HG03103 (cell line): ENCODE measurements at regions not wholly inside any gene's neighbourhood (a gene's known extent, or its start where the extent isn't known, plus 50 kb on each side); places are given as distances from the start of the nearest gene placed in this dataset.
A peak's percentile ranks its signal among the peaks of the same experiment; 100 is the strongest.
"Not testable (repeated sequence)": the region's sequence is repeated elsewhere in the genome, so short reads cannot be mapped to it uniquely, and the experiment has no call there.

Experiments used
- ATAC-seq: cut with Tn5 transposase; IDR thresholded peaks from one replicate; pipeline ENCODE4 v1.9.1; 2021; ENCODE audit warnings: low read depth; ENCODE audit not compliant: unreplicated experiment

- ATAC-seq, result no peak
These were observed 528.9 kb downstream of the TMEM121 start for GRCh38 chr14:106055289-106055688.

GRCh38 chr14:106058342-106058741 lies 532.0 kb downstream of the TMEM121 start:
- ATAC-seq, result no peak

- no peak for ATAC-seq
These were observed 534.0 kb downstream of the TMEM121 start for GRCh38 chr14:106060276-106060975.

- ATAC-seq, result peak; percentile 70
These were observed 535.6 kb downstream of the TMEM121 start for GRCh38 chr14:106061877-106062500.

- no peak for ATAC-seq
These were observed 536.3 kb downstream of the TMEM121 start for GRCh38 chr14:106062502-106063272.

GRCh38 chr14:106067935-106068334 lies 541.6 kb downstream of the TMEM121 start:
- ATAC-seq, result no peak

- ATAC-seq, result no peak
These were observed 543.6 kb downstream of the TMEM121 start for GRCh38 chr14:106069804-106070625.

GRCh38 chr14:106080922-106081321 lies 554.5 kb downstream of the TMEM121 start:
- no peak for ATAC-seq

- not testable (repeated sequence) for ATAC-seq
These were observed 555.3 kb downstream of the TMEM121 start for GRCh38 chr14:106081721-106082120.

GRCh38 chr14:106083082-106083481 lies 556.7 kb downstream of the TMEM121 start:
- ATAC-seq, result no peak

GRCh38 chr14:106087837-106088236 lies 561.5 kb downstream of the TMEM121 start:
- ATAC-seq, result no peak

- ATAC-seq, result not testable (repeated sequence)
These were observed 562.5 kb downstream of the TMEM121 start for GRCh38 chr14:106088860-106089259.

GRCh38 chr14:106094654-106095189 lies 568.3 kb downstream of the TMEM121 start:
- no peak for ATAC-seq

- ATAC-seq, result no peak
These were observed 581.3 kb downstream of the TMEM121 start for GRCh38 chr14:106107703-106108102.

- ATAC-seq, result no peak
These were observed 583.0 kb downstream of the TMEM121 start for GRCh38 chr14:106109337-106109736.

GRCh38 chr14:106115401-106115800 lies 589.0 kb downstream of the TMEM121 start:
- no peak for ATAC-seq

- not testable (repeated sequence) for ATAC-seq
These were observed 590.1 kb downstream of the TMEM121 start for GRCh38 chr14:106116339-106116930.

- no peak for ATAC-seq
These were observed 593.7 kb downstream of the TMEM121 start for GRCh38 chr14:106120101-106120500.

- no peak for ATAC-seq
These were observed 602.9 kb downstream of the TMEM121 start for GRCh38 chr14:106129274-106129673.
